ENCODE measurements at regions not wholly inside any gene's neighbourhood (a gene's known extent, or its start where the extent isn't known, plus 50 kb on each side); places are given as distances from the start of the nearest gene placed in this dataset.

GRCh38 chr13:34620862-34621261 is 321.2 kb upstream of the NBEA start:
- DNase-seq (ENCODE audit: low read depth in 2 of 2), result no peak

- DNase-seq (ENCODE audit: low read depth in 2 of 2), result no peak
Observed at GRCh38 chr13:34623331-34623730, 318.7 kb upstream of the NBEA start.

- DNase-seq (ENCODE audit: low read depth in 2 of 2), result no peak
Observed at GRCh38 chr13:34627509-34628208, 314.4 kb upstream of the NBEA start.

- no peak for DNase-seq (ENCODE audit: low read depth in 2 of 2)
Observed at GRCh38 chr13:34628209-34628682, 313.8 kb upstream of the NBEA start.

GRCh38 chr13:34634448-34634847 is 307.6 kb upstream of the NBEA start:
- DNase-seq (ENCODE audit: low read depth in 2 of 2), result no peak

- DNase-seq (ENCODE audit: low read depth in 2 of 2), result no peak
Observed at GRCh38 chr13:34637138-34637537, 304.9 kb upstream of the NBEA start.

- no peak for DNase-seq (ENCODE audit: low read depth in 2 of 2)
Observed at GRCh38 chr13:34637636-34638035, 304.4 kb upstream of the NBEA start.

- DNase-seq (ENCODE audit: low read depth in 2 of 2), result no peak
Observed at GRCh38 chr13:34638897-34639296, 303.2 kb upstream of the NBEA start.

GRCh38 chr13:34640179-34640992 is 301.7 kb upstream of the NBEA start:
- DNase-seq (ENCODE audit: low read depth in 2 of 2), result no peak

GRCh38 chr13:34640993-34641330 is 301.1 kb upstream of the NBEA start:
- no peak for DNase-seq (ENCODE audit: low read depth in 2 of 2)

GRCh38 chr13:34647379-34648150 is 294.5 kb upstream of the NBEA start:
- no peak for DNase-seq (ENCODE audit: low read depth in 2 of 2)

GRCh38 chr13:34654203-34654602 is 287.9 kb upstream of the NBEA start:
- no peak for DNase-seq (ENCODE audit: low read depth in 2 of 2)

- no peak for DNase-seq (ENCODE audit: low read depth in 2 of 2)
Observed at GRCh38 chr13:34654647-34655046, 287.4 kb upstream of the NBEA start.

GRCh38 chr13:34655554-34655953 is 286.5 kb upstream of the NBEA start:
- no peak for DNase-seq (ENCODE audit: low read depth in 2 of 2)

- DNase-seq (ENCODE audit: low read depth in 2 of 2), result no peak
Observed at GRCh38 chr13:34657716-34658115, 284.4 kb upstream of the NBEA start.

GRCh38 chr13:34667286-34668218 is 274.5 kb upstream of the NBEA start:
- DNase-seq (ENCODE audit: low read depth in 2 of 2), result no peak

GRCh38 chr13:34671137-34671536 is 270.9 kb upstream of the NBEA start:
- DNase-seq (ENCODE audit: low read depth in 2 of 2), result no peak

GRCh38 chr13:34672631-34673030 is 269.4 kb upstream of the NBEA start:
- no peak for DNase-seq (ENCODE audit: low read depth in 2 of 2)

- DNase-seq (ENCODE audit: low read depth in 2 of 2), result no peak
Observed at GRCh38 chr13:34675626-34676025, 266.4 kb upstream of the NBEA start.

GRCh38 chr13:34678154-34678553 is 263.9 kb upstream of the NBEA start:
- DNase-seq (ENCODE audit: low read depth in 2 of 2), result no peak

- DNase-seq (ENCODE audit: low read depth in 2 of 2), result no peak
Observed at GRCh38 chr13:34681405-34681955, 260.6 kb upstream of the NBEA start.
